Right lobe of liver (tissue), 4 donors: ENCODE measurements at regions not wholly inside any gene's neighbourhood (a gene's known extent, or its start where the extent isn't known, plus 50 kb on each side); places are given as distances from the start of the nearest gene placed in this dataset.

ENCODE experiments used
- CTCF ChIP-seq, 4 donors: fragments of 200-600 bp in 3 of 4; fragments of 450-650 bp in 1 of 4; IDR thresholded peaks; one replicate each; pipeline versions ENCODE4 v1.5.1 to v1.8.0; 2016 to 2022; ENCODE audit warnings: antibody characterized with exemption in 4 of 4, mild to moderate bottlenecking in 2 of 4
- POLR2A ChIP-seq: fragments of 450-650 bp; IDR thresholded peaks from one replicate; pipeline ENCODE4 v1.6.1; 2017; ENCODE audit warnings: antibody characterized with exemption, mild to moderate bottlenecking
- donor health status: DM: no; HTN: no; CAD: no.
- donor health status: DM: no; HTN: no; CAD: no.
- donor health status: DM: no; HTN: yes; CAD: no.

GRCh38 chr4:156692016-156692415, 279.6 kb downstream of the PDGFC start:
- TF ChIP-seq CTCF (IDR thresholded peaks at IDR 0.05) = no peak
- no peak for TF ChIP-seq POLR2A
